ENCODE measurements at regions not wholly inside any gene's neighbourhood (a gene's known extent, or its start where the extent isn't known, plus 50 kb on each side); places are given as distances from the start of the nearest gene placed in this dataset.
"Not testable (repeated sequence)": the region's sequence is repeated elsewhere in the genome, so short reads cannot be mapped to it uniquely, and the experiment has no call there.

DNA sequence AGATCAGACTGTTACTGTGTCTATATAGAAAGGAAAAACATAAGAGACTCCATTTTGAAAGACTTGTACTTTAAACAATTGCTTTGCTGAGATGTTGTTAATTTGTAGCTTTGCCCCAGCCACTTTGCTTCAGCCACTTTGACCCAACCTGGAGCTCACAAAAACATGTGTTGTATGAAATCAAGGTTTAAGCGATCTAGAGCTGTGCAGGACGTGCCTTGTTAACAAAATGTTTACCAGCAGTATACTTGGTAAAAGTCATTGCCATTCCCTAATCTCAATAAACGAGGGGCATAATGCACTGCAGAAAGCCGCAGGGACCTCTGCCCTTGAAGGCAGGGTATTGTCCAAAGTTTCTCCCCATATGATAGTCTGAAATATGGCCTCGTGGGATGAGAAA is 3919.5 kb upstream of the OR11H1 start:
- TF ChIP-seq, protein P1, sequence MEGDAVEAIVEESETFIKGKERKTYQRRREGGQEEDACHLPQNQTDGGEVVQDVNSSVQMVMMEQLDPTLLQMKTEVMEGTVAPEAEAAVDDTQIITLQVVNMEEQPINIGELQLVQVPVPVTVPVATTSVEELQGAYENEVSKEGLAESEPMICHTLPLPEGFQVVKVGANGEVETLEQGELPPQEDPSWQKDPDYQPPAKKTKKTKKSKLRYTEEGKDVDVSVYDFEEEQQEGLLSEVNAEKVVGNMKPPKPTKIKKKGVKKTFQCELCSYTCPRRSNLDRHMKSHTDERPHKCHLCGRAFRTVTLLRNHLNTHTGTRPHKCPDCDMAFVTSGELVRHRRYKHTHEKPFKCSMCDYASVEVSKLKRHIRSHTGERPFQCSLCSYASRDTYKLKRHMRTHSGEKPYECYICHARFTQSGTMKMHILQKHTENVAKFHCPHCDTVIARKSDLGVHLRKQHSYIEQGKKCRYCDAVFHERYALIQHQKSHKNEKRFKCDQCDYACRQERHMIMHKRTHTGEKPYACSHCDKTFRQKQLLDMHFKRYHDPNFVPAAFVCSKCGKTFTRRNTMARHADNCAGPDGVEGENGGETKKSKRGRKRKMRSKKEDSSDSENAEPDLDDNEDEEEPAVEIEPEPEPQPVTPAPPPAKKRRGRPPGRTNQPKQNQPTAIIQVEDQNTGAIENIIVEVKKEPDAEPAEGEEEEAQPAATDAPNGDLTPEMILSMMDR (IDR thresholded peaks at IDR 0.05), result not testable (repeated sequence)
- not testable (repeated sequence) for TF ChIP-seq POLR2AphosphoS5 (IDR thresholded peaks at IDR 0.05)

Measured in sigmoid colon (tissue), 4 donors.